Breast epithelium (tissue), 3 donors: ENCODE measurements at regions not wholly inside any gene's neighbourhood (a gene's known extent, or its start where the extent isn't known, plus 50 kb on each side); places are given as distances from the start of the nearest gene placed in this dataset.

Experiments
- CTCF ChIP-seq, 3 donors: fragments of 450-650 bp; IDR thresholded peaks; one replicate each; pipeline ENCODE4 v1.5.1; 2016 to 2017; ENCODE audit warnings: antibody characterized with exemption in 3 of 3, mild to moderate bottlenecking in 3 of 3, moderate library complexity in 3 of 3
- POLR2A ChIP-seq: fragments of 450-650 bp; IDR thresholded peaks from one replicate; pipeline ENCODE4 v1.6.1; 2016; ENCODE audit warnings: antibody characterized with exemption, mild to moderate bottlenecking, moderate library complexity

- TF ChIP-seq POLR2A = no peak
- TF ChIP-seq CTCF (IDR thresholded peaks at IDR 0.05) = no peak
Observed at GRCh38 chr9:28001096-28001495, 427.8 kb upstream of the C9orf72 start.
